ENCODE measurements at regions not wholly inside any gene's neighbourhood (a gene's known extent, or its start where the extent isn't known, plus 50 kb on each side); places are given as distances from the start of the nearest gene placed in this dataset.

- TF ChIP-seq CTCF (tag by site-specific recombination; IDR thresholded peaks at IDR 0.05) (no peak), ZSCAN18 (tag by site-specific recombination; IDR thresholded peaks at IDR 0.05) (no peak), GLI4 (tag by site-specific recombination; IDR thresholded peaks at IDR 0.05) (no peak), ZNF529 (tag by site-specific recombination; IDR thresholded peaks at IDR 0.05; ENCODE audit: insufficient replicate concordance) (no peak), ZNF660 (tag by site-specific recombination; IDR thresholded peaks at IDR 0.05) (no peak), ZBTB26 (tag by site-specific recombination; optimal IDR thresholded peaks at IDR 0.05) (no peak), ZNF132 (tag by site-specific recombination; IDR thresholded peaks at IDR 0.05; ENCODE audit: borderline replicate concordance) (no peak), REST (tag by site-specific recombination; IDR thresholded peaks at IDR 0.05) (no peak), KLF1 (tag by site-specific recombination; IDR thresholded peaks at IDR 0.05) (no peak)
Observed at GRCh38 chr4:148589182-148589581, 147.0 kb upstream of the NR3C2 start.
